ENCODE measurements at regions not wholly inside any gene's neighbourhood (a gene's known extent, or its start where the extent isn't known, plus 50 kb on each side); places are given as distances from the start of the nearest gene placed in this dataset.
"Not testable (repeated sequence)": the region's sequence is repeated elsewhere in the genome, so short reads cannot be mapped to it uniquely, and the experiment has no call there.

DNA sequence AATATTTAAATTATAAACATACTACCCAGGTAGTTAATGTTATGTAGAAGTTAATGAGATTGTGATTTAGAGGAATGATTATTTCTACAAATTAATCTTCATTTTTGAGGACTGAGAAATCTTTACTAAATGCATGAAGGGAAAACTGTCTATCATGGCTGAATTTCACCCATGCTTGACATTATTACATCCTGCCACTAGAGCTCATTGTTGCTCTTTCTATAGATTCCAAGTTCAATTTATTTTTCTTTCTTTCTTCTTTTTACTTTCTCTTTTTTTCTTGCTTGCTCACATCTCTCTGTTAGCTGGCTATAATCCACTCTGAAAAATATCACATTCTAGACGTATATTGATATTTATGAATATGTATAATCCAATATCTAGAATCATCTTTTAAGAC lies 505.0 kb upstream of the KLHL1 start:
- DNase-seq, result peak; percentile 33

DNA sequence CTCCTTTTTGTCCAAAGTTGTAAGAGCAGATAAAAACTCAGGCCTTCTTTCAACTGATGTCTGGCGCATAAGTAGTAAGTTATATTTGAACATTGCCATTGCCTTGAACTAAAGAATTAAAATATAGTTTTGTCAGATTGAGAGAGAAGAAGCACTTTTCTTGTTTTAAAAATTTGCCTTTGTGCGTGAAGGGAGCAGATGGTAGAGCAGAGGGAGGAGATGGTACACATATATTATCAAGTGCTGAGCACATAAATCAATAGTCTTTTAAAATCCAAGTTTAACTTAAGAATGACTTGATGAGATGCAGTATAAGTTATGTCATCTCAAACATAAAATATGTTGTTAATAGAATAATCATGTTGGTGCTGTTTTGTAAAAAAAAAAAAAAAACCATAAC lies 504.6 kb upstream of the KLHL1 start:
- DNase-seq, result peak; percentile 24

DNA sequence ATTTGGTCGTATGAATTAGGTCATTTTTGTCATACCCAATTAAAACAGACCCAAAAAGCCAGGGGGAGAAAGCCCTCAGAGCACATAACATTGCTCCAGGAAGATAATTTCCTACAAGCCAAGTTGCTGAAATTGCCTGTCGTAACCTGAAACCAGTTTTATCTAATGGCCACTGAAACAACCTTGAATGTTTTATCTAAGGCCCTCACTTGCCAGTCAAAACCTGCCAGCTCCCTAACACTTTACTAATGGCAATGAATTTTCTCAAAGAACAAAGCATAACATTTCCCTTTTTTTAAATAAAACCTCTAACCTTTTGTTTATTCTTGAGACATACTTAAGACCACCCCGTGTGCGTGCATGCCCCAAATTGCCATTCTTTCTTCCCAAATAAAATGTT lies 496.2 kb upstream of the KLHL1 start:
- DNase-seq, result no peak

DNA sequence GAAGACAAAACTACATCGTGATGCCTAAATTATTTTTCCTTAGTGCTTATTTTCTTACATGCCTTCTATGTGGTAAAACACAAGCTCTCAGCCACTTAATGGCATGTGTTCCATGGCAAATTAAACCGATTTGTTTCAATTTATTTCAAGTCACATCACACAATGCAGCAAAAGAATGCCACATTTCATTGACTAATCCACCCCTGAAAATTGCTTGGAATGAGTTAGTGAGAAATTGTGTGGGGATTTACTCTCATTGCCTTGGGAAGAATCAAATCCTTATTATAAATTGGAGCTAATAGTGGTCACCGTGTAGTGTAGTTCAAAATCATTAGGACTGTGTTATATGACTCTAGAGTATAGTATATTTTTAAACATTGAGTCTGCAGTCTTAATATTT lies 485.5 kb upstream of the KLHL1 start:
- DNase-seq, result no peak

DNA sequence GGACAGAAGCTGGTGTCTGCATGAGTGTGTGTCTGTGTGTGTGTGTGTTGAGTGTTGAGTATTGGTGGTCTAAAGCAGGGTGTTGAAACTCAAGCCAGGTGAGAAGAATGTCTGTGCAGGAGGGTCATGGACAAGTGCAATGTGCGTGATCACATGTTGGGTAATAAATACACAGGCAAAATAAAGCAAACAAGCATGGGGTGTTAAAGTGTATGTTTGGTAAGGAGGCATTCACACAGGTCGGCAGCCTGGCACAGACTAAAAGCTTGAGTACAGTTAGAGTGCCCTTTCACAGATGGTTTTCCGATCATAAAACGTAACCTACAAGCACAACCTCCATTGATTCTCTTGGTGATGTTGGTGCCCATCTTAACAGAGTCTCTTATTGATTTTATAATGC lies 476.9 kb upstream of the KLHL1 start:
- no peak for DNase-seq

DNA sequence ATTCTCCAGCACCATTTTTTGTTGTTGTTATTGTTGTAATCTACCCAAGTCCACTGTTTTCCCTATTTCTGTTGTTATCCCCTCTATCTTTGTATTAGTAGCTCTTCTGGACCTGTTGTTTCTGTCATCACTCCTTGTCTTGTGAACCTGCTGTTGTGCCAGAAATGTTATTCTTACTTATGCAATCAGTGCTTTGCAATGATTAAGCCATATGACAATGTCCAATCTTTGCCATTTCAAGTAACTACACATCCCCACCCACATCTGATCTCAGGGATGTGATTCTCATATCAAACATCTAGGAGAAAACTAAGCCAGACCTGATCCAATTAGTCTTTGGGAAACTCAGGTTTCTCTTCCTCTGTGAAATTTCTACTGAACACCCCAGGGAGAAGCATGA lies 472.6 kb upstream of the KLHL1 start:
- no peak for DNase-seq

DNA sequence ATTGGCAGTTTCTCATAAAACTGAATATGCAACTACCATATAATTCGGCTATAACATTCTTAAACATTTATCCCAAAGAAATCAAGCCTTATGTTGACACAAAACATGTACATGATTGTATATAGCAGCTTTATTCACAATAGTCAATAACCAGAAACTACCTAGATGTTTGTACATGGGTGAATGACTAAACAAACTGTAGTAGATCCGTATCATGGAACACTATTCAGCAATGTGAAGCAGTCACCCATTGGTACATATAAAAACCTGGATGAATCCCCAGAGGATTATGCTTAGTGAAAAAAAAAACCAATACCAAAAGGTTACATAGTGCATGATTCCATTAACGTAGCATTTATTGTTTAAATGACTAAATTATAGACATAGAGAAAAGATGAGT lies 471.7 kb upstream of the KLHL1 start:
- DNase-seq, result no peak

DNA sequence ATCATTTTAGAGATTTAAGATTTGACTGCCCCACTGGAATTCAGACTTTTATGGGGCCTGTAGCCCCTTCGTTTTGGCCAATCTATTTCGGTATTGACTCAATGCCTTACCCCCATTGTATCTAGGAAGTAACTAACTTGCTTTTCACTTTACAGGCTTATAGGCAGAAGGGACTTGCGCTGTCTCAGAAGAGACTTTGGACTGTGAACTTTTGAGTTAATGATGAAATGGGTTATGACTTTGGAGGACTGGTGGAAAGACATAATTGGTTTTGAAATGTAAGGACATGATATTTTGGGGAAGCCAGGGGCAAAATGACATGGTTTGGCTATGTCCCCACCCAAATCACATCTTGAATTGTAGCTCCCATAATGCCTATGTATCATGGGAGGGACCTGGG lies 463.0 kb upstream of the KLHL1 start:
- DNase-seq, result no peak

DNA sequence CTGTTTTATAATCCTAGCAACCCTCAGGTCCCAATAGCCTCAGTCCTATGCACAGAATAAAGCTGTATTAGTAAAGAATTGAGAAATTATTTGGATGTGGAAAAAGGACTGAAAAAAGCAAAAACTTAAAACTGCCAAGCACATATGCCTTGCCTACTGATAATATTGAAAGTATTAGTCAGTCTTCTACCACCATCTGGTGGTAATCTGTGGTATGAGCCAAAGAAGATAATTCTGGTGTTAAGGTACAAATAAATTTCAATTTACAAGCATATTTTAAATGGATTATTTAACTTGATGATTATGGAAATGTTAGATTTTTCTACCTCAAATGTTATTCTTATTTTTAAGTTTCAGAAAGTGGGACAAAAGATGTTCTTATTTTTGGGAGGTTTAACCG lies 460.3 kb upstream of the KLHL1 start:
- no peak for DNase-seq

DNA sequence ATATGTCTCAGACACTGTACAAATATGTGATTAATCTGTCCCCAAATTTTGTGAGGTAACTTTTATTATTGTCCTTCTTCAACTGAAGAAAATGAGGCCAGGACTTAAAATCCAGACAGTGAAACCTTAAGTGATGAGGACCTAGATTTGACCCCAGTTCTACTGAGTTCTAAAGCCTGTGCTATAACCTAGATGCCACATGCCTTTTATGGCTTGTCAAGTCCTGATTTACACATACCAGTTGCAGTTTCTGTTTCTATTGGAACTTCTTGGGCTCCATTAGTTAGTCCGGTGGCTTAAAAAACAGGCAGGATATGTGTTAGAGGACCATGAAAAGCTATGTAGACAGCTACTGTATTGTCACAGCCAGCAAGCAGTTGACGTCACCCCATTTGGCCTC lies 436.5 kb upstream of the KLHL1 start:
- DNase-seq, result no peak

DNA sequence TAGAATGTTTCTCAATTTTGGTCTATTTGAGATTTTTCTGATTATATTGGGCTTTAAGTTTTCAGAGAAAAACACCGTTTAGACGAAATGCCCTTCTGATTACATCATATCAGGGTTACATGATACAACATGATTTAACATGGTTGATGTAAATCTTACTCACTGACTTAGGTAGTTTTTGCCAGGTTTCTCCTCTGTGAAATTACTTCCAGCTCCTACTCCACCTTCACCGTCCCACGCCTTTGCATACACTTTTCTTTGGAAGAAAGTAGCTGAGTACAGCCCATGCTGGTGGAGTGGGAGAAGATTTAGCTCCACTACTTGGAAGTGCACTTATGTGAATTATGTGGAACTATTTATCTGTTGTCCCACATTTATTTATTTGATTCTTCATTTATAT lies 433.2 kb upstream of the KLHL1 start:
- no peak for DNase-seq

DNA sequence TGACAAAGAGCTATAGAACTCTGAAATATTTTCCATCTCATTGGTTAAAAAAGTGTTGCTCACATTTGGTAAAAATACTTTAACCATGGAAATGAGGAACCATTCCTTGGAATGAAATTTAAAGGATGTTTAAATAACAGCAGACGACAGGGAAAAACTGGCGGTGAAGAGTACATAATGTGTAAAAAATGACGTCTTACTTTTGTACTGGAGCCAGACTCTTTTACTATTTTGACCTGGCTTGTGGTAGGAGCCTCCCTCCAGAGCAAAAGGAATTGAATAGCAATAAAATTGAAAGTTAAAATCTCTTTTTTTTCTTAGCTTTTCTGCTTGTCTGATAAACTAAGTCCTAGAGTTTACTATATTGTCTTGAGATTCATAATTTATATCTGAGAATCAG lies 426.2 kb upstream of the KLHL1 start:
- DNase-seq, result no peak

DNA sequence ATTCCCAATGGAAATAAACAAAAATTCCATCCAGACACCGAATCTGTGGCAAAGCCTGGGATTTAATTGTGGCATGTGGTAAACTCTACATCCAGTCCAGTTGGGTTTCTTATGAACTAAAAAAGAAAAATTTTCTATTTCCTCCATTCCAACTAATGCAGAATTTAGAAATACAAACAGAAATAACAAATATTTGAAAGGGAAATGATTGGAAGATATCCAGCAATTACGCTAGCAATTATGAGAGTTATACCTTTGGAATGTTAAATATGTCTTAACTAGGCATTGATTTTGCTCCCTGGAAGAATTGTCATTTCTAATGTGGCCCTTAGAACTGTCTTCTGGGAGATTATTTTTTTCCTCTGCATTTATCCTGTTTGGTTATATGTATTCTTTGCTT lies 421.4 kb upstream of the KLHL1 start:
- no peak for DNase-seq

DNA sequence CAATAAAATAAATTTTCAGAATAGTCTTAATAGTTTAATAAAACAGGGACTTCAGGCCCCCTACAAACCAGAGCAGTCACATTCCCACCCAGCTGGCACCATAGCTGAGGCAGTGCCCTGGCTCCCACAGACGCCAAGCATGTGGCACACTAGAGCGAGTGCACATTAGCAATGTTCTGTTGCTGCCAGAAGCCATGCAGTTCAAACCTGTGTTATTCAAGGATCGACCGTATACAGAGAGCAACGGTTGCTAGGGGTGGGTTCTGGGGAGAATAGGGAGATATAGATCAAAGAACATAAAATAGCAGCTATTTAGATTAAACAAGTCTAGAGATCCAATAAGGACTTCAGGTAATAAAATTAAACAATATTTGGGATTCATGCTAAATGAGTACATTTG lies 419.3 kb upstream of the KLHL1 start:
- DNase-seq, result no peak

DNA sequence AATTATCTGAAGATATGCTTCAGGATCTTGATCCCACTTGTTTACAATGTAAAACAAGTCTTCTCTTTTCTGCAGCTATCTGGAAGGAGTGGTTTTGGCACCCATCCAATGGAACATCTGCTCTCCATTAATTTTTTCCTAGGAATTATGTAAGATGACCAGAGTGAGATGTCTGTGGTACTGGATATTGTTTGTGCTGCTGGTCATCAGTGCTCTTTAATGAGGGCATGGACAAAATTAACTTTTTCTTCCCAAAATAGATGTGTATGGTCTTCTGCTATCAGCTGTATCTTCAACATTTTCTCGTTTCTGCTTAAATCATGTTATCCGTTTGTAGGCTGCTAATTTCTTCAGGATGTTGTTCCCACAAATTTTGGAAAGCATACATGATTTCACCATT lies 415.4 kb upstream of the KLHL1 start:
- DNase-seq, result peak; percentile 19

DNA sequence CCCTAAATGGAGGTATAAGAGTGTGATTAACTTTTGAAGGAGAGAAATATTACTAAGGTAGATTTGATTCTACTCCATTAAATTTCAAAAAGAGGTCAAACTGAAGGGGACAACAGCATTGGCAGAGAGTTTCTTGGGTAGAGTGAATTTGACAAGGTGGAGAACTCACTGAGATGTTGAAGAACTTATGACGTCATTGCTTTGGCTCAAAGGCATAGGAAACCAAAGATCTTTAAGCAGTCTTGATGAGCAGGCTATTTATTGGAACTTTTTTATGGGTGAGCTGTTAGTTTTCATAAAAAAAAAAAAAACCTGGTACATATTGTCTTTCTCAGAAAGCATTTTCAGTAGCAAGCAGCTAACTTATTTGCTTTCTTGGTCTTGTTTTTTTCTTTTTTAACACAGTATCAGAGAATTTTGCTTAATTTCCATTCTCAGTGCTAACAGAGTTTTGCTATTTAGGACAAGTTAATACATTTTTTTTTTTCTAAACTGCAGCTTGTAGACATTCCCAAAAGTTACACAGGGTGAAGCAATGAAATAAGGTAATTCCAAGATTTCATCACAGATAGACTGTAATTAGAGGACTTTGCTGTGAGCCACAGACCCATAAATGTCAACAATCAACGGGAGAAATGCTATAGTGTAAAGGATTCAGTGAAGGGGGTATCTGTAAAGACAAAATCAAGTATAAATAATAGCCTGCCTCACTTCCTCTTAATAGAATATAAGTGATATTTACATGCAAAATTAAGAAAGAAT lies 412.2 kb upstream of the KLHL1 start:
- DNase-seq, result no peak

DNA sequence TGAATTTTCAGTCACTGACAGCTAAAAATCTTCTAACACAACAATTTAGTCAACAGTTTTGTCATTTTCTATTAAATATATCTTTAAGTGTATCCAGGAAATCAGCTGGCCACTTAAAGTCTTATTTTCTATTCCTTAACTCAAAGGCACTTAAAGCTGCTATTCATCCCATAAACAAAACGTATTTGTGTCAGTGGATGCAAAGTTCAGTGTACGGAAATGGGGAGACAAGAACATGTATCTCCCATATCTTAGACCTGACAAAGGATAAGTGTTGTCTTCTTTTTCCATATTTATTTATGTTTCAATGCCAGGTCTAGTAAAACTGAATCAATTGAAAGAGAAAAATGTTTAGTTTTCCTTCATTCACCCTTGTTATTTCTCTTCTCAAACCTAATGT lies 409.8 kb upstream of the KLHL1 start:
- DNase-seq, result no peak

DNA sequence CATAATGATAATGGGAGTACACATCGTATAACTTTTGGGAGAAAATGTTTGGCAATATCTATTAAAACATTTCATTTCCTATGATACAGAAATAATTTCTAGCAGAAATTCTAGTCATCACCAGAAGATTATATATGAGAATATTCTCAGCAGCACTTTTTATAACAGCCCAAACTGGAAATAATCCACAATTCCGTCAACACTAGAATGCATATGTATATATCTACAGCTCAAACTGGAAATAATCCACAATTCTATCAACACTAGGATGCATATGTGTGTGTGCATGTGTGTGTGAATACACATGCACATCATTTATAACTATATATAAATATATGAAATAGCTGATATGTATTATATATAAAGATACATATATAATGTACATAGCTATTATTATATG lies 408.0 kb upstream of the KLHL1 start:
- no peak for DNase-seq

DNA sequence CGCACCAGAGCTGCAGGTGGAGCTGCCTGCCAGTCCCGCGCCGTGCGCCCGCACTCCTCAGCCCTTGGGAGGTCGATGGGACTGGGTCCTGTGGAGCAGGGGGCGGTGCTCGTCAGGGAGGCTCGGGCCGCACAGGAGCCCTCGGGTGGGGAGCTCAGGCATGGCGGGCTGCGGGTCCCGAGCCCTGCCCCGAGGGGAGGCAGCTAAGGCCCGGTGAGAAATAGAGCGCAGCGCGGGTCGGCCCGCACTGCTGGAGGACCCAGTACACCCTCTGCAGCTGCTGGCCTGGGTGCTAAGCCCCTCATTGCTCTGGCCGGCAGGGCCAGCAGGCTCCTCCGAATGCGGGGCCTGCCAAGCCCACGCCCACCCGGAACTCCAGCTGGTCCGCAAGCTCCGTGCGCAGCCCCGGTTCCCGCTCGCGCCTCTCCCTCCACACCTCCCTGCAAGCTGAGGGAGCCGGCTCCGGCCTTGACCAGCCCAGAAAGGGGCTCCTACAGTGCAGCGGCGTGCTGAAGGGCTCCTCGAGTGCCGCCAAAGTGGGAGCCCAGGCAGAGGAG lies 403.7 kb upstream of the KLHL1 start:
- not testable (repeated sequence) for DNase-seq

DNA sequence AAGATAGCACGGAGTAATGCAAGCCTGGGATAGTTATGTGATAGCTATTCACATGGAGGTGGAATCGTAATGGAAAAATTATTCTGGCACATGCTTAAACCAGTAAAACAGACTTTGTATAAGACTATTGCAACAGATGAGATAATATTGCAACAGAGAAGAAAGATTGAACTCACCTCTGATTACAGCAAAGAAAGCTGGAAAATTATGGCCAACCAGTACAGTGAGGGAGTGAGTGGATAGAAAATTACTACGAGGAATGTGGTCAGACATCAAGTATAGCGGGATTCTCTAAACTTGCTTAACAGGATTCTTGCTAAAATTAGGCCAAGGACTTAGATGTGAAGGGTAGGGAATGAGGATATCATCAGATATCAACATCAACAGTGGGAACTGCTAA lies 397.6 kb upstream of the KLHL1 start:
- DNase-seq, result no peak

DNA sequence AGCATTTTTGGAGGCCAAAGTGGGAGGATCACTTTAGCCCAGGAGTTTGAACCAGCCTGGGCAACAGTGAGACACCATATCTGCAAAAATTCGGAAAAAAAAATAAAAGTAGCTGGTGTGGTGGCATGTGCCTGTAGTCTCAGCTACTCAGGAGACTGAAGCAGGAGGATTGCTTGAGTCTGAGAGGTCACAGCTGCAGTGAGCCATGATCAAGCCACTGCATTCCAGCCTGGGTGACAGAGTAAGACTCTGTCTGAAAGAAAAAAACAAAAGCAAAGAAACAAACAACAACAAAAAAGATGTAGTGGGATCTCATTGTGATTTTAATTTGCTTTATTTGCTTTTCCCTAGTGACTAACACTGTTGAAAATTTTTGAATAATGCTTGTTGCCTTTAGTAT lies 394.7 kb upstream of the KLHL1 start:
- DNase-seq, result no peak

DNA sequence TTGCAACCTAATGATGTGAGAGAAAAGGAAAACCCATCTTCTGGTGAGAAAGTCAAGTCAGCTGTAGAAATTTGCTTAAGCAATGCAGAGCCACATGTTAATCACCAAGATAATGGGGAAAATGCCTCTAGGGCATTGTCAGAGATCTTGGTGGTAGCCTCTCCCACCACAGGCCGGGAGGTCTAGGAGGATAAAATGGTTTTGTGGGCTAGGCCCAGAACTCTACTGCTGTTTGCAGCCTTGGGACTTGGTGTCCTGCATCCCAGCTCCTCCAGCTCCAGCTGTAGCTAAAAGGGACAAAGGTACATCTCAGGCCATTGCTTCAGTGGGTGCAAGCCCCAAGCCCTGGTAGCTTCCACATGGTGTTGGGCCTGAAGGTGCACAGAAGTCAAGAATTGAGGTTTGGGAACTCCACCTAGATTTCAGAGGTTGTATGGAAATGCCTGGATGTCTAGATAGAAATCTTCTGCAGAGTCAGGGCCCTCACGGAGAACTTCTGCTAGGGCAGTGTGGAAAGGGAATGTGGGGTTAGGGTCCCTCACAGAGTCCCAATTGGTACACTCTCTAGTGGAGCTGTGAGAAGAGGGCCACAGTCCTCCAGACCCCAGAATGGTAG lies 382.2 kb upstream of the KLHL1 start:
- no peak for DNase-seq

DNA sequence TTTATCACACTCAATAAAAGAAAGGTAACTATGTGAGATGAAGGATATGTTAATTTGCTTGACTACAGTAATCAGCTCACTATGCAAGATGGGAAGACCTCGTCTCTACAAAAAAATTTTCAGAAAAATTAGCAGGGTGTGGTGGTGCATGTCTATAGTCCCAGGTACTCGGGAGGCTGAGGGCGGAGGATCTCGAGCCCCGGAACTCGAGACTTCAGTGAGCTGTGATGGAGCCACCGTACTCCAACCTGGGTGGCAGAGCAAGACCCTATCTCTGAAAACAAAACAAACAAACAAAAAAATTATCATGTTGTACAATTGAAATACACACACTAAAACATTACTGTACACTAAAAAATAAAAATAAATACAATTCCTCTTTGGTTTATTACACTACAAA lies 376.7 kb upstream of the KLHL1 start:
- DNase-seq, result no peak

DNA sequence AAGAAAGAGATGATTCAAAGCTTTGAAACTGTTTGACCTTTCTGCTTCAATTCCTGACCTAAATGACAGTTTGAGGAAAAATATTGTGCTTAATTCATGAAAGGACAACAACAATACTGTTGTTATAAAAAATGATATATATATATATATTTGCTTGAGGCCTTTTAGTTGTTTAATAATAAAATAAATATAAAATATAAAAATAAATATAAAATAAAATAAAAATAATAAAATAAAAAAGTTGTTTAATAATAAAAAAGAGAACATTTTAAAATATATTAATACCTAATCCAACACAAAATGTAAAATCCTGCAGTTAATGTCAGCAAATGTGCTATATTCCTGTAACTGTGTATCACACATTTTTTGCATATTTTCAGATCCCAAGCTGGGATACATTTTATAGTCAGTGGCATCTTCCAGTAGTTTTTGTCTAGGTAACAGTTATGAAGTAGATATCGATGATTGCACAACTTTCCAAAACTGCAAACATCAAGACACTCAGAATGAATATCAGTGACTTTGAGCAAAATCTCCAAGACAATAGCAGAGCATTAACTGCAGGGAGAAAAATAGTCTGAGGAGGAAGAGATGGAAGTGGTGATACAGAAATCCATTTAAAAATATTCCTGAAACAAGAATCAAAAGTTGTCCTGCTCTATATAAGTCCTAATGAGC lies 375.5 kb upstream of the KLHL1 start:
- no peak for DNase-seq
